ENCODE measurements at regions not wholly inside any gene's neighbourhood (a gene's known extent, or its start where the extent isn't known, plus 50 kb on each side); places are given as distances from the start of the nearest gene placed in this dataset.
A peak's percentile ranks its signal among the peaks of the same experiment; 100 is the strongest.
"Not testable (repeated sequence)": the region's sequence is repeated elsewhere in the genome, so short reads cannot be mapped to it uniquely, and the experiment has no call there.

- DNase-seq (ENCODE audit: low read depth in 1 of 2, low spot score in 1 of 2), result no peak
These were observed 51.5 kb upstream of the IFNE start for GRCh38 chr9:21533597-21533996.

- no peak for DNase-seq (ENCODE audit: low read depth in 1 of 2, low spot score in 1 of 2)
These were observed 53.3 kb upstream of the IFNE start for GRCh38 chr9:21535396-21535795.

- DNase-seq (ENCODE audit: low read depth in 1 of 2, low spot score in 1 of 2), result no peak
These were observed 60.7 kb upstream of the IFNE start for GRCh38 chr9:21542787-21543186.

GRCh38 chr9:21543187-21543586, 61.1 kb upstream of the IFNE start:
- DNase-seq (ENCODE audit: low read depth in 1 of 2, low spot score in 1 of 2), result no peak

GRCh38 chr9:21543816-21544215, 61.7 kb upstream of the IFNE start:
- DNase-seq (ENCODE audit: low read depth in 1 of 2, low spot score in 1 of 2), result not testable (repeated sequence)

- DNase-seq (ENCODE audit: low read depth in 1 of 2, low spot score in 1 of 2), result no peak
These were observed 64.8 kb upstream of the IFNE start for GRCh38 chr9:21546949-21547348.

GRCh38 chr9:21549251-21549765, 67.2 kb upstream of the IFNE start:
- DNase-seq (ENCODE audit: low read depth in 1 of 2, low spot score in 1 of 2), result no peak

GRCh38 chr9:21549890-21550289, 67.8 kb upstream of the IFNE start:
- no peak for DNase-seq (ENCODE audit: low read depth in 1 of 2, low spot score in 1 of 2)

- no peak for DNase-seq (ENCODE audit: low read depth in 1 of 2, low spot score in 1 of 2)
These were observed 68.3 kb upstream of the IFNE start for GRCh38 chr9:21550392-21550791.

GRCh38 chr9:21551401-21551800, 69.3 kb upstream of the IFNE start:
- DNase-seq (ENCODE audit: low read depth in 1 of 2, low spot score in 1 of 2), result no peak

GRCh38 chr9:21552244-21553170, 70.4 kb upstream of the IFNE start:
- no peak for DNase-seq (ENCODE audit: low read depth in 1 of 2, low spot score in 1 of 2)

GRCh38 chr9:21553441-21553840, 71.3 kb upstream of the IFNE start:
- no peak for DNase-seq (ENCODE audit: low read depth in 1 of 2, low spot score in 1 of 2)

GRCh38 chr9:21554813-21555212, 72.7 kb upstream of the IFNE start:
- no peak for DNase-seq (ENCODE audit: low read depth in 1 of 2, low spot score in 1 of 2)

GRCh38 chr9:21555911-21556310, 73.8 kb upstream of the IFNE start:
- no peak for DNase-seq (ENCODE audit: low read depth in 1 of 2, low spot score in 1 of 2)

GRCh38 chr9:21556581-21557427, 74.7 kb upstream of the IFNE start:
- no peak for DNase-seq (ENCODE audit: low read depth in 1 of 2, low spot score in 1 of 2)

- DNase-seq (ENCODE audit: low read depth in 1 of 2, low spot score in 1 of 2), result no peak
These were observed 75.3 kb upstream of the IFNE start for GRCh38 chr9:21557428-21557768.

- no peak for DNase-seq (ENCODE audit: low read depth in 1 of 2, low spot score in 1 of 2)
These were observed 76.0 kb upstream of the IFNE start for GRCh38 chr9:21558079-21558478.

GRCh38 chr9:21558615-21559401, 76.7 kb upstream of the IFNE start:
- no peak for DNase-seq (ENCODE audit: low read depth in 1 of 2, low spot score in 1 of 2)

GRCh38 chr9:21559402-21560280, 77.5 kb upstream of the IFNE start:
- DNase-seq (ENCODE audit: low read depth in 1 of 2, low spot score in 1 of 2), result peak; percentile 23 to 32

- no peak for DNase-seq (ENCODE audit: low read depth in 1 of 2, low spot score in 1 of 2)
These were observed 78.2 kb upstream of the IFNE start for GRCh38 chr9:21560281-21560745.

Measured in activated T-helper 1 cell treated with anti-CD3 and anti-CD28 coated beads, Interleukin-2, amount 50 U/mL, for 16 hours (primary cell).